OCI-LY7 (cell line): ENCODE measurements at regions not wholly inside any gene's neighbourhood (a gene's known extent, or its start where the extent isn't known, plus 50 kb on each side); places are given as distances from the start of the nearest gene placed in this dataset.

Source experiments
- BruUV-seq: library from RNA; stranded (reverse); fragments of 400-500 nt; replicated peaks from 2 replicates; lab custom pipeline; 2021; lab: Mats Ljungman, UMichigan
- CTCF ChIA-PET: fragments of 300-600 bp; sonication (Branson Sonifier 250); formaldehyde crosslinking; loops from one replicate; lab custom pipeline; 2022; ENCODE audit warnings: antibody characterized with exemption; ENCODE audit not compliant: unreplicated experiment; lab: Charles Lee
- POLR2A ChIA-PET: fragments of 300-600 bp; sonication (Branson Sonifier 250); formaldehyde crosslinking; loops from one replicate; lab custom pipeline; 2022; ENCODE audit warnings: antibody characterized with exemption; lab: Charles Lee
- DNase-seq: peaks from one replicate; pipeline ENCODE4 v3.0.0-alpha.2; 2015; ENCODE audit warnings: low spot score
- H2AFZ ChIP-seq: fragments of 200-600 bp; sonication (generic), shearing (Covaris generic); 2 replicates; pipeline ENCODE4 v1.6.1; 2014; ENCODE audit warnings: mild to moderate bottlenecking, antibody characterized with exemption, low read length, moderate library complexity
- H3K27ac ChIP-seq: fragments of 200-600 bp; sonication (generic); 2 replicates; pipeline ENCODE4 v1.5.1; 2014; ENCODE audit warnings: mixed run types, low read depth, mild to moderate bottlenecking, moderate library complexity, low read length, inconsistent platforms; ENCODE audit not compliant: poor library complexity, severe bottlenecking
- H3K36me3 ChIP-seq: fragments of 200-600 bp; sonication (generic); 2 replicates; pipeline ENCODE4 v1.6.1; 2014; ENCODE audit warnings: mild to moderate bottlenecking, antibody characterized with exemption, low read length, moderate library complexity, mixed read lengths; ENCODE audit not compliant: insufficient read depth
- H3K4me1 ChIP-seq: fragments of 200-600 bp; sonication (generic); 2 replicates; pipeline ENCODE4 v1.5.1; 2014; ENCODE audit warnings: mild to moderate bottlenecking, low read length; ENCODE audit not compliant: insufficient read depth, poor library complexity, severe bottlenecking
- H3K4me2 ChIP-seq: fragments of 200-600 bp; sonication (generic); 2 replicates; pipeline ENCODE4 v1.6.1; 2014; ENCODE audit warnings: mild to moderate bottlenecking, low read length
- H3K4me3 ChIP-seq: fragments of 200-600 bp; sonication (generic); 2 replicates; pipeline ENCODE4 v1.5.1; 2014; ENCODE audit warnings: mild to moderate bottlenecking, low read depth, low read length; ENCODE audit not compliant: poor library complexity, severe bottlenecking
- H3K79me2 ChIP-seq: fragments of 200-600 bp; sonication (generic); 2 replicates; pipeline ENCODE4 v1.6.1; 2016; ENCODE audit warnings: low read depth, mild to moderate bottlenecking, low read length, moderate library complexity, mixed read lengths; ENCODE audit not compliant: insufficient read depth
- H3K9me2 ChIP-seq: fragments of 200-600 bp; sonication (generic); 2 replicates; pipeline ENCODE4 v1.6.1; 2016; ENCODE audit warnings: mild to moderate bottlenecking, low read length, mixed read lengths; ENCODE audit not compliant: insufficient read depth
- H3K9me3 ChIP-seq: fragments of 200-600 bp; sonication (generic); 2 replicates; pipeline ENCODE4 v1.6.1; 2014; ENCODE audit warnings: mild to moderate bottlenecking, mixed run types, low read length, mixed read lengths
- H4K20me1 ChIP-seq: fragments of 200-600 bp; sonication (generic); 2 replicates; pipeline ENCODE4 v1.6.1; 2014; ENCODE audit warnings: mild to moderate bottlenecking, antibody characterized with exemption, low read length, moderate library complexity, mixed read lengths; ENCODE audit not compliant: insufficient read depth
- EZH2phosphoT487 ChIP-seq: fragments of 200-600 bp; sonication (generic); IDR thresholded peaks from 2 replicates; pipeline ENCODE4 v1.6.1; 2018; ENCODE audit warnings: low read depth, borderline replicate concordance, mild to moderate bottlenecking, mixed run types, antibody characterized with exemption, low read length, moderate library complexity, mixed read lengths
- intact Hi-C: fragments of 100-400 bp; cut with micrococcal nuclease; formaldehyde crosslinking; loops from one replicate; pipeline ENCODE4 v1.10.0; 2022; ENCODE audit not compliant: unreplicated experiment
- TF ChIP-seq, protein P1 (sequence below): fragments of 200-600 bp; sonication (generic); conservative IDR thresholded peaks from 2 replicates; pipeline ENCODE4 v1.5.1; 2014; ENCODE audit warnings: mild to moderate bottlenecking, antibody characterized with exemption, low read length, moderate library complexity, mixed read lengths

DNA sequence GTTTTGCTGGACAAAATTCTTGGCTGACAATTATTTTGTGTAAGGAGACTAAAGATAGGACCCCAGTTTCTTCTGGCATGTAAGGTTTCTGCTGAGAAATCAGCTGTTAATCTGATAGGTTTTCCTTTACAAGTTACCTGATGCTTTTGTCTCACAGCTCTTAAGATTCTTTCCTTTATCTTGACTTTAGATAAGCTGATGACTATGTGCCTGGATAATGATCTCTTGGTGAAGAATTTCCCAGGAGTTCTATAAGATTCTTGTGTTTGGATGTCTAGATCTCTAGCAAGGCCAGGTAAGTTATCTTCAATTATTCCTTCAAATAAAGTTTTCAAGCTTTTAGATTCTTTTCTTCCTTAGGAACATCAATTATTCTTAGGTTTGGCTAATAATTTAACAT lies 534.8 kb upstream of the LRRTM4 start:
- no peaks in the 10 kb centered on the region for H4K20me1 ChIP-seq
- no peak overlapping the region for H2AFZ ChIP-seq
- ChIA-PET POLR2A (no interaction called here), CTCF (no interaction called here)
- H3K9me2 ChIP-seq, result no peaks in the 10 kb centered on the region
- DNase-seq, result no peak
- no peak for TF ChIP-seq EZH2phosphoT487
- TF ChIP-seq, protein P1, sequence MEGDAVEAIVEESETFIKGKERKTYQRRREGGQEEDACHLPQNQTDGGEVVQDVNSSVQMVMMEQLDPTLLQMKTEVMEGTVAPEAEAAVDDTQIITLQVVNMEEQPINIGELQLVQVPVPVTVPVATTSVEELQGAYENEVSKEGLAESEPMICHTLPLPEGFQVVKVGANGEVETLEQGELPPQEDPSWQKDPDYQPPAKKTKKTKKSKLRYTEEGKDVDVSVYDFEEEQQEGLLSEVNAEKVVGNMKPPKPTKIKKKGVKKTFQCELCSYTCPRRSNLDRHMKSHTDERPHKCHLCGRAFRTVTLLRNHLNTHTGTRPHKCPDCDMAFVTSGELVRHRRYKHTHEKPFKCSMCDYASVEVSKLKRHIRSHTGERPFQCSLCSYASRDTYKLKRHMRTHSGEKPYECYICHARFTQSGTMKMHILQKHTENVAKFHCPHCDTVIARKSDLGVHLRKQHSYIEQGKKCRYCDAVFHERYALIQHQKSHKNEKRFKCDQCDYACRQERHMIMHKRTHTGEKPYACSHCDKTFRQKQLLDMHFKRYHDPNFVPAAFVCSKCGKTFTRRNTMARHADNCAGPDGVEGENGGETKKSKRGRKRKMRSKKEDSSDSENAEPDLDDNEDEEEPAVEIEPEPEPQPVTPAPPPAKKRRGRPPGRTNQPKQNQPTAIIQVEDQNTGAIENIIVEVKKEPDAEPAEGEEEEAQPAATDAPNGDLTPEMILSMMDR, result no peak
- no peaks in the 10 kb centered on the region for H3K79me2 ChIP-seq
- intact Hi-C loops, result no loop called here
- H3K4me3 ChIP-seq, result no peak overlapping the region
- no peaks in the 10 kb centered on the region for H3K36me3 ChIP-seq
- H3K4me1 ChIP-seq, result no peaks in the 10 kb centered on the region
- H3K9me3 ChIP-seq, result no peaks in the 10 kb centered on the region
- H3K4me2 ChIP-seq, result no peak overlapping the region
- no TSS peak for BruUV-seq
- no peak overlapping the region for H3K27ac ChIP-seq

DNA sequence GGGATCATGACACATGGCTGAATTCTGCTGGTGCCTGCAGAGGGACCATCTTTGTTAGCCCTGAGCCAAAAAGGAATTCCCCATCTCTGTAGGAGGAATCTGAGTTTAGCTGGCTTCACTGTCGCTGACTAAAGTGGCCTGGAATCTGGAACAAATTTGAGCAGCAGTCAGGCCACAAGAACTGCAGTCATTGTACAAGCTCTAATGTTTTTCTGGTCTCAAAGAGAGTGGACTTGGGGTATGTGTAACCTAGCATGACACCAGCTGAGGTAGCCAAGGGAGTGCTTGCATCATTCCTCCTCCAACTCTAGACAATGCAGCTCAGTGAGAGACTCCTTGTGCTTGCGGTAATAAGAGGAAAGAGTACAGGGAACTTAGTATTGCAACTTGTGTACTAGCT lies 539.1 kb upstream of the LRRTM4 start:
- CTCF ChIA-PET, result no interaction called here
- no peak overlapping the region for H2AFZ ChIP-seq
- POLR2A ChIA-PET, result no interaction called here
- no peaks in the 10 kb centered on the region for H3K36me3 ChIP-seq
- no peak for TF ChIP-seq EZH2phosphoT487
- TF ChIP-seq, protein P1, result no peak
- no peaks in the 10 kb centered on the region for H3K9me2 ChIP-seq
- DNase-seq, result no peak
- no peak overlapping the region for H3K27ac ChIP-seq
- H3K79me2 ChIP-seq, result no peaks in the 10 kb centered on the region
- no TSS peak for BruUV-seq
- intact Hi-C loops, result no loop called here
- no peak overlapping the region for H3K4me3 ChIP-seq
- no peaks in the 10 kb centered on the region for H3K9me3 ChIP-seq
- no peak overlapping the region for H3K4me2 ChIP-seq
- no peaks in the 10 kb centered on the region for H3K4me1 ChIP-seq
- no peaks in the 10 kb centered on the region for H4K20me1 ChIP-seq

DNA sequence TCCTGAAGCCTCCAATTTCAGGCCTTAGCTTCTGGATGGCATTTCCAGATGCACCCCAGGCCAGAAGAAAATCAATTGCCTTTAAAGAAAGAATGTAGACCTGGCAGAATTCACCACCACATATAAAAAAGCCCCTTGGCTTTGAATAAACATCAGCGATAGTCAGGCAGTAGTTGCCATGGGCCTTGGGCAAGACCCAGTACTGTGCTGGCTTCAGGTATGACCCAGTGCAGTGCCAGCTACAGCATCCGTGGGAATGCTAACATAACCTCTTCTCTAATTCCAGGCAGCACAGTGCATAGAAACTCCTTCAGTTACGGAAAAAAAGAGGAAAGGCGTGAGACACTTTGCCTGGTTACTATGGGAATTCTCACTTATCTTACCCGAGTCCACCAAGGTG lies 539.6 kb upstream of the LRRTM4 start:
- no peak overlapping the region for H3K4me3 ChIP-seq
- H3K79me2 ChIP-seq, result no peaks in the 10 kb centered on the region
- H3K36me3 ChIP-seq, result no peaks in the 10 kb centered on the region
- no TSS peak for BruUV-seq
- no peak overlapping the region for H3K27ac ChIP-seq
- H3K4me1 ChIP-seq, result no peaks in the 10 kb centered on the region
- intact Hi-C loops, result no loop called here
- H4K20me1 ChIP-seq, result no peaks in the 10 kb centered on the region
- POLR2A ChIA-PET, result no interaction called here
- no peaks in the 10 kb centered on the region for H3K9me2 ChIP-seq
- CTCF ChIA-PET, result no interaction called here
- no peak overlapping the region for H2AFZ ChIP-seq
- no peak for DNase-seq
- no peak overlapping the region for H3K4me2 ChIP-seq
- no peaks in the 10 kb centered on the region for H3K9me3 ChIP-seq
- TF ChIP-seq EZH2phosphoT487, result no peak
- TF ChIP-seq, protein P1, result no peak
